Activated CD8-positive, alpha-beta memory T cell treated with anti-CD3 and anti-CD28 coated beads for 36 hours (primary cell): ENCODE measurements at regions not wholly inside any gene's neighbourhood (a gene's known extent, or its start where the extent isn't known, plus 50 kb on each side); places are given as distances from the start of the nearest gene placed in this dataset.

Experiments
- CTCF ChIA-PET: fragments of 350-600 bp; sonication (Branson Sonifier 250); formaldehyde crosslinking; loops from one replicate; lab custom pipeline; 2021; ENCODE audit warnings: antibody characterized with exemption; lab: Charles Lee
- POLR2A ChIA-PET: fragments of 350-600 bp; sonication (Branson Sonifier 250); formaldehyde crosslinking; loops from one replicate; lab custom pipeline; 2021; ENCODE audit warnings: antibody characterized with exemption; lab: Charles Lee

- ChIA-PET CTCF (no interaction called here), POLR2A (no interaction called here)
Measured at GRCh38 chr15:95814908-95815307, 515.6 kb upstream of the NR2F2 start.

GRCh38 chr15:95816591-95816990 is 513.9 kb upstream of the NR2F2 start:
- POLR2A ChIA-PET = no interaction called here
- CTCF ChIA-PET = no interaction called here

GRCh38 chr15:95822961-95823360 is 507.5 kb upstream of the NR2F2 start:
- POLR2A ChIA-PET = no interaction called here

GRCh38 chr15:95825208-95825607 is 505.3 kb upstream of the NR2F2 start:
- POLR2A ChIA-PET = no interaction called here
- CTCF ChIA-PET = no interaction called here

More at GRCh38 chr15:95822961-95823360, 507.5 kb upstream of the NR2F2 start:
- CTCF ChIA-PET = no interaction called here

GRCh38 chr15:95825671-95826411 is 504.7 kb upstream of the NR2F2 start:
- CTCF ChIA-PET = no interaction called here
- POLR2A ChIA-PET = no interaction called here

GRCh38 chr15:95826412-95827195 is 503.9 kb upstream of the NR2F2 start:
- ChIA-PET CTCF (no interaction called here), POLR2A (no interaction called here)

GRCh38 chr15:95829062-95829461 is 501.4 kb upstream of the NR2F2 start:
- CTCF ChIA-PET = interaction anchor here (0.7 kb wide), 1 partner anchor 273 kb away, joined by 3 read pairs; no protein-coding TSS in a partner anchor
- POLR2A ChIA-PET = no interaction called here

GRCh38 chr15:95830281-95830680 is 500.2 kb upstream of the NR2F2 start:
- ChIA-PET POLR2A (no interaction called here), CTCF (no interaction called here)

- POLR2A ChIA-PET = no interaction called here
- CTCF ChIA-PET = no interaction called here
Measured at GRCh38 chr15:95832668-95833067, 497.8 kb upstream of the NR2F2 start.

GRCh38 chr15:95834028-95834804 is 496.3 kb upstream of the NR2F2 start:
- CTCF ChIA-PET = no interaction called here

GRCh38 chr15:95836536-95836935 is 494.0 kb upstream of the NR2F2 start:
- ChIA-PET CTCF (no interaction called here), POLR2A (no interaction called here)

More at GRCh38 chr15:95834028-95834804, 496.3 kb upstream of the NR2F2 start:
- POLR2A ChIA-PET = no interaction called here

GRCh38 chr15:95837341-95838004 is 493.0 kb upstream of the NR2F2 start:
- CTCF ChIA-PET = no interaction called here
- POLR2A ChIA-PET = no interaction called here

GRCh38 chr15:95839367-95839782 is 491.1 kb upstream of the NR2F2 start:
- POLR2A ChIA-PET = no interaction called here
- CTCF ChIA-PET = no interaction called here

GRCh38 chr15:95840004-95840403 is 490.5 kb upstream of the NR2F2 start:
- CTCF ChIA-PET = no interaction called here
- POLR2A ChIA-PET = no interaction called here

- ChIA-PET CTCF (no interaction called here), POLR2A (no interaction called here)
Measured at GRCh38 chr15:95840855-95841254, 489.6 kb upstream of the NR2F2 start.

GRCh38 chr15:95842576-95842975 is 487.9 kb upstream of the NR2F2 start:
- POLR2A ChIA-PET = no interaction called here

GRCh38 chr15:95843241-95843910 is 487.1 kb upstream of the NR2F2 start:
- POLR2A ChIA-PET = no interaction called here
- CTCF ChIA-PET = no interaction called here

More at GRCh38 chr15:95842576-95842975, 487.9 kb upstream of the NR2F2 start:
- CTCF ChIA-PET = no interaction called here

GRCh38 chr15:95845862-95846515 is 484.5 kb upstream of the NR2F2 start:
- ChIA-PET POLR2A (no interaction called here), CTCF (no interaction called here)

- CTCF ChIA-PET = no interaction called here
- POLR2A ChIA-PET = no interaction called here
Measured at GRCh38 chr15:95848126-95848525, 482.4 kb upstream of the NR2F2 start.
